Sigmoid colon (tissue), 3 donors: ENCODE measurements at regions not wholly inside any gene's neighbourhood (a gene's known extent, or its start where the extent isn't known, plus 50 kb on each side); places are given as distances from the start of the nearest gene placed in this dataset.

Source experiments
- POLR2A ChIP-seq, 2 donors: fragments of 450-650 bp; IDR thresholded peaks; one replicate each; pipeline ENCODE4 v1.6.1; 2016; ENCODE audit warnings: antibody characterized with exemption in 2 of 2, mild to moderate bottlenecking in 2 of 2, moderate library complexity in 2 of 2
- TF ChIP-seq, protein P1 (sequence below), 4 experiments: fragments of 450-650 bp in 3 of 4; fragments of 200-600 bp in 1 of 4; IDR thresholded peaks; one replicate each; pipeline ENCODE4 v1.5.1; 2016 to 2019; ENCODE audit warnings: antibody characterized with exemption in 4 of 4, mild to moderate bottlenecking in 3 of 4, moderate library complexity in 2 of 4

DNA sequence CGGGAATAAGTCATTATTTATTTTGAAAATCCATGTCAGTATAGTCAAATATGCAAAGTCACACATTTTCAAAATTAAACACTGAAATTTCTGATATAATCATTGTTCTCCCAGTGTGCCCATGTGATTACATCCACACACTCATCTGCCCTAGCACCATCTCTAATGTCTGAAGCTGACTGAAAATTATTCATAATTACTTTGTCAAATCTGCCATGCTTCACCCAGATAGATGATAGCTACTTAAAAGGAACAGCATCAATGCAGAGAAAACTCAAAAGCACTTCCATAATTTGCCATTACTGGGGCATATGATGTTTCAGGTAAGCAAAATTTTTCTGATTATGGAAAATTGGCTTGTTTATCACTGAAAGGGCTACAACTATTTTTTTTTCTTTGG, 1433.3 kb upstream of the IGFBP7 start:
- TF ChIP-seq, protein P1, sequence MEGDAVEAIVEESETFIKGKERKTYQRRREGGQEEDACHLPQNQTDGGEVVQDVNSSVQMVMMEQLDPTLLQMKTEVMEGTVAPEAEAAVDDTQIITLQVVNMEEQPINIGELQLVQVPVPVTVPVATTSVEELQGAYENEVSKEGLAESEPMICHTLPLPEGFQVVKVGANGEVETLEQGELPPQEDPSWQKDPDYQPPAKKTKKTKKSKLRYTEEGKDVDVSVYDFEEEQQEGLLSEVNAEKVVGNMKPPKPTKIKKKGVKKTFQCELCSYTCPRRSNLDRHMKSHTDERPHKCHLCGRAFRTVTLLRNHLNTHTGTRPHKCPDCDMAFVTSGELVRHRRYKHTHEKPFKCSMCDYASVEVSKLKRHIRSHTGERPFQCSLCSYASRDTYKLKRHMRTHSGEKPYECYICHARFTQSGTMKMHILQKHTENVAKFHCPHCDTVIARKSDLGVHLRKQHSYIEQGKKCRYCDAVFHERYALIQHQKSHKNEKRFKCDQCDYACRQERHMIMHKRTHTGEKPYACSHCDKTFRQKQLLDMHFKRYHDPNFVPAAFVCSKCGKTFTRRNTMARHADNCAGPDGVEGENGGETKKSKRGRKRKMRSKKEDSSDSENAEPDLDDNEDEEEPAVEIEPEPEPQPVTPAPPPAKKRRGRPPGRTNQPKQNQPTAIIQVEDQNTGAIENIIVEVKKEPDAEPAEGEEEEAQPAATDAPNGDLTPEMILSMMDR (IDR thresholded peaks at IDR 0.05): no peak
- no peak for TF ChIP-seq POLR2A (IDR thresholded peaks at IDR 0.05)
